Brain microvascular endothelial cell (primary cell): ENCODE measurements at regions not wholly inside any gene's neighbourhood (a gene's known extent, or its start where the extent isn't known, plus 50 kb on each side); places are given as distances from the start of the nearest gene placed in this dataset.

Experiments
- DNase-seq: peaks from one replicate; pipeline ENCODE4 v3.0.0-alpha.2; 2020
- H3K27ac ChIP-seq: fragments of 250-450 bp; sonication (Bioruptor Pico); 2 replicates; pipeline ENCODE4 v1.5.1; 2020; ENCODE audit warnings: mild to moderate bottlenecking, moderate library complexity
- H3K27me3 ChIP-seq: fragments of 250-450 bp; sonication (Bioruptor Pico); replicated peaks from 2 replicates; pipeline ENCODE4 v1.5.1; 2020; ENCODE audit warnings: mild to moderate bottlenecking
- H3K36me3 ChIP-seq: fragments of 250-450 bp; sonication (Bioruptor Pico); replicated peaks from 2 replicates; pipeline ENCODE4 v1.5.1; 2020; ENCODE audit warnings: mild to moderate bottlenecking
- H3K4me3 ChIP-seq: 2 replicates; pipeline ENCODE4 v1.5.1; 2011; ENCODE audit warnings: low read depth, mild to moderate bottlenecking, control low read depth, low read length, moderate library complexity
- in situ Hi-C: cut with HindIII; loops from 2 replicates; pipeline ENCODE4 v1.10.0; 2017; ENCODE audit warnings: low sequenced_read_pairs, low pct_ligation_motif_present
- TF ChIP-seq, protein P1 (sequence below): IDR thresholded peaks from 2 replicates; pipeline ENCODE4 v1.5.1; 2011; ENCODE audit warnings: low read depth, mild to moderate bottlenecking, moderate library complexity, low read length, control low read depth, inconsistent platforms; ENCODE audit errors: missing control alignments

DNA sequence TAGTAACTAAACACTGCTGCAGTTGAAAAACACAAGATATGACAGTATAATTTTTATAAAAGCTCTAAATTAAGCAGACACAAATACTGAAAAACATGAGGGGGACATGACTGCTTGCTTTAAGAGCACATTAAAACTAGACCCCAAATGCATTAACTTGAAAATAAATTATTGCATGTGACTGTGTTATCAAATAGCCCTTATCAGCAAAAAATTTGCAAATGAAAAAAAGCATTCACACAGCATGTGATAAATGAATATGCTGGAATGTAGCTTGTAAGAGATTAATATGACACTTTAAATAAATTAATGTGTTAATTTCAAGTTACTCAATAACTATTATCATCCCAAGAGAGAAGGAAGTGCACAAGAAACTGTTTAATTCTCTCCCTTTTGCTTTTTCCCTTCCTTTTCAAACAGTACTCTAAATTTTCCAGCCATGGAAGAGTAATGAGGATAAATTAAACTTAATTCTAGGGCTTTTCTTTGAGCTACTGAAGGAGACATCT lies 1422.1 kb upstream of the FLRT2 start:
- no peak for DNase-seq
- H3K4me3 ChIP-seq, result no peak overlapping the region
- TF ChIP-seq, protein P1, sequence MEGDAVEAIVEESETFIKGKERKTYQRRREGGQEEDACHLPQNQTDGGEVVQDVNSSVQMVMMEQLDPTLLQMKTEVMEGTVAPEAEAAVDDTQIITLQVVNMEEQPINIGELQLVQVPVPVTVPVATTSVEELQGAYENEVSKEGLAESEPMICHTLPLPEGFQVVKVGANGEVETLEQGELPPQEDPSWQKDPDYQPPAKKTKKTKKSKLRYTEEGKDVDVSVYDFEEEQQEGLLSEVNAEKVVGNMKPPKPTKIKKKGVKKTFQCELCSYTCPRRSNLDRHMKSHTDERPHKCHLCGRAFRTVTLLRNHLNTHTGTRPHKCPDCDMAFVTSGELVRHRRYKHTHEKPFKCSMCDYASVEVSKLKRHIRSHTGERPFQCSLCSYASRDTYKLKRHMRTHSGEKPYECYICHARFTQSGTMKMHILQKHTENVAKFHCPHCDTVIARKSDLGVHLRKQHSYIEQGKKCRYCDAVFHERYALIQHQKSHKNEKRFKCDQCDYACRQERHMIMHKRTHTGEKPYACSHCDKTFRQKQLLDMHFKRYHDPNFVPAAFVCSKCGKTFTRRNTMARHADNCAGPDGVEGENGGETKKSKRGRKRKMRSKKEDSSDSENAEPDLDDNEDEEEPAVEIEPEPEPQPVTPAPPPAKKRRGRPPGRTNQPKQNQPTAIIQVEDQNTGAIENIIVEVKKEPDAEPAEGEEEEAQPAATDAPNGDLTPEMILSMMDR, result no peak
- H3K36me3 ChIP-seq, result no peaks in the 10 kb centered on the region
- in situ Hi-C loops, result no loop called here
- H3K27me3 ChIP-seq, result no peaks in the 10 kb centered on the region
- H3K27ac ChIP-seq, result no peak overlapping the region

DNA sequence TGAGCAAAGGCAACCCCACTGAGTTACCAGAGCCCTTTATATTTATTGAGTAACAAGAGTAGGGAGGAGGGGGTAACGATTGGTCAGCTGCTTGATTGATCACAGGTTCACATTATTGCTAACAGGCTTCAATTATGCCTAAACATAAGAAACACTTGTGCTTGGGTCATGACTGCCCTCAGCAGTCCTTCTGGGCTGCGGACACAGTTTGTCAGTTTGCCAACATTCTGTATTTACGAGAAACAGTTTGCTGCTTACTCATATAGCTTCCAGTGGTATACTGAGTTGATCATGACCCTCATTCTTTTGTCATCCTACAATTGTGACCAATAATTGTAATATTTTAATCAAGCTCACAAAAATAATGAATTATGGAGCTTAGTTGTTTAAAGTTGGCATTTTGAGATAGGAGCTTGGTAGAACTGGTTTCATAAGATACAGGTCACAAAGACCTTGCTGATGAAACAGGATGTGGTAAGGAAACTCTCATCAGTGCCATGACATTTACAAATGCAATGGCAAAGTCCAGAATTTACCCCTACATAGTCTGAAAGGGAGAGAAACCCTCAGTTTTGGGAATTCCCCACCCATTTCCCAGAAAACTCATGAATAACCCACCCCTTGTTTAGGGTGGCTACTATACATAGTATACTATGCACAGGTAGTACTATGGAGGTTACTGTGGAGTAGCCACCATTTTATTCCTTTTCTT lies 1421.0 kb upstream of the FLRT2 start:
- in situ Hi-C loops, result no loop called here
- Histone ChIP-seq H3K4me3 (no peak overlapping the region), H3K36me3 (no peaks in the 10 kb centered on the region), H3K27me3 (no peaks in the 10 kb centered on the region), H3K27ac (no peak overlapping the region)
- DNase-seq, result peak; percentile 38
- TF ChIP-seq, protein P1, result no peak

GRCh38 chr14:84112589-84112988 lies 1417.4 kb upstream of the FLRT2 start:
- Histone ChIP-seq H3K36me3 (no peaks in the 10 kb centered on the region), H3K4me3 (no peak overlapping the region), H3K27ac (no peak overlapping the region), H3K27me3 (no peaks in the 10 kb centered on the region)
- DNase-seq, result no peak
- in situ Hi-C loops, result no loop called here
- TF ChIP-seq, protein P1, result no peak

DNA sequence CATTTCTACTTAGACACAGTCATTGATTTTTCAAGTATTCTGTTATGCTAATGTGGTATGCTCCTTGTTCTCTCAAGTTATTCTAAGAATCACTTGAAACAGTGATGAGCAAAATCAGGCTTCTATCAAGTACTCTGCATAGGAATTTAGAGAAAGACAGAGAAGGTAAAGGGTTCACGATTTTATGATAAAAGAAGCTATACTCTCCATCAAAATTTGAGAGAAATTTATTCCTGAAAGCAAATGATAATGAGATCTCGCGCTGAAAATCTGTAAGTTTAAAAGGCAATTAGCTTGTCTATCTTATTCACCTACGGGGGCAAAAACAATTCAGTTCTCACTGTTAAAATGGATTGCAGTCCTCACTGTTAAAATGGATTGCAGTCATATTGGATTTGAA lies 1404.3 kb upstream of the FLRT2 start:
- TF ChIP-seq, protein P1, result no peak
- in situ Hi-C loops, result no loop called here

GRCh38 chr14:84127495-84127894 lies 1402.4 kb upstream of the FLRT2 start:
- H3K36me3 ChIP-seq, result no peaks in the 10 kb centered on the region
- H3K27ac ChIP-seq, result no peak overlapping the region
- DNase-seq, result no peak
- no peak overlapping the region for H3K4me3 ChIP-seq
- TF ChIP-seq, protein P1, result no peak
- no peaks in the 10 kb centered on the region for H3K27me3 ChIP-seq
- in situ Hi-C loops, result no loop called here

More for the DNA sequence above, 1404.3 kb upstream of the FLRT2 start:
- H3K27ac ChIP-seq, result no peak overlapping the region
- H3K27me3 ChIP-seq, result no peaks in the 10 kb centered on the region
- DNase-seq, result no peak
- H3K4me3 ChIP-seq, result no peak overlapping the region
- H3K36me3 ChIP-seq, result no peaks in the 10 kb centered on the region

GRCh38 chr14:84128050-84128449 lies 1401.9 kb upstream of the FLRT2 start:
- Histone ChIP-seq H3K27me3 (no peaks in the 10 kb centered on the region), H3K27ac (no peak overlapping the region), H3K4me3 (no peak overlapping the region), H3K36me3 (no peaks in the 10 kb centered on the region)
- in situ Hi-C loops, result no loop called here
- peak; percentile 71 for DNase-seq
- TF ChIP-seq, protein P1, result no peak
